Smooth muscle cell (in vitro differentiated cells): ENCODE measurements at regions not wholly inside any gene's neighbourhood (a gene's known extent, or its start where the extent isn't known, plus 50 kb on each side); places are given as distances from the start of the nearest gene placed in this dataset. TPM values are rescaled to one million over a fixed set of nuclear protein-coding genes. Genes with fewer than 3 reads are reported as not detected.
"Not testable (repeated sequence)": the region's sequence is repeated elsewhere in the genome, so short reads cannot be mapped to it uniquely, and the experiment has no call there.

ENCODE experiments used
- DNase-seq: peaks from one replicate; lab custom pipeline; 2025; ENCODE audit not compliant: unreplicated experiment; lab: John Stamatoyannopoulos, UW
- H2AFZ ChIP-seq: fragments of 200-600 bp; sonication (generic); 2 replicates; pipeline ENCODE4 v1.6.0; 2016; ENCODE audit warnings: antibody characterized with exemption, low read depth, mild to moderate bottlenecking
- H3F3A ChIP-seq: fragments of 200-600 bp; sonication (generic); 2 replicates; pipeline ENCODE4 v1.6.0; 2017; ENCODE audit warnings: antibody characterized with exemption, low read depth
- H3K27ac ChIP-seq: fragments of 200-600 bp; sonication (generic); 2 replicates; pipeline ENCODE4 v1.5.1; 2016; ENCODE audit warnings: low read depth, mild to moderate bottlenecking
- H3K27me3 ChIP-seq: fragments of 200-600 bp; sonication (generic); 2 replicates; pipeline ENCODE4 v1.6.1; 2016; ENCODE audit warnings: low read depth, mild to moderate bottlenecking
- H3K36me3 ChIP-seq: fragments of 200-600 bp; sonication (generic); 2 replicates; pipeline ENCODE4 v1.5.1; 2016; ENCODE audit warnings: low read depth
- H3K4me1 ChIP-seq: fragments of 200-600 bp; sonication (generic); 2 replicates; pipeline ENCODE4 v1.5.1; 2016; ENCODE audit warnings: low read depth
- H3K4me2 ChIP-seq: fragments of 200-600 bp; sonication (generic); 2 replicates; pipeline ENCODE4 v1.6.0; 2016; ENCODE audit warnings: mild to moderate bottlenecking
- H3K4me3 ChIP-seq: fragments of 200-600 bp; sonication (generic); 2 replicates; pipeline ENCODE4 v1.5.1; 2016; ENCODE audit warnings: mild to moderate bottlenecking
- H3K79me2 ChIP-seq: fragments of 200-600 bp; sonication (generic); 2 replicates; pipeline ENCODE4 v1.6.0; 2016; ENCODE audit warnings: low read depth, mild to moderate bottlenecking
- H3K9ac ChIP-seq: fragments of 200-600 bp; sonication (generic); 2 replicates; pipeline ENCODE4 v1.6.0; 2016; ENCODE audit warnings: low read depth
- H3K9me3 ChIP-seq: fragments of 200-600 bp; sonication (generic); replicated peaks from 2 replicates; pipeline ENCODE4 v1.5.1; 2016; ENCODE audit warnings: low read depth
- H4K20me1 ChIP-seq: fragments of 200-600 bp; sonication (generic); 2 replicates; pipeline ENCODE4 v1.6.0; 2016; ENCODE audit warnings: low read depth
- WGBS: methylation state at CpG from one replicate; pipeline ENCODE4 v1.1.7; 2016; ENCODE audit warnings: low lambda C conversion rate; 5-methylcytosine and 5-hydroxymethylcytosine counted together
- small RNA-seq: library from RNA; depleted of rRNA; stranded (forward); fragments of <200 nt; gene quantifications from one replicate; pipeline ENCODE3, GENCODE V24; 2014

GRCh38 chr20:29604163-29604562, 1653.3 kb upstream of the DEFB115 start:
- not testable (repeated sequence) for H3K79me2 ChIP-seq, H3K36me3 ChIP-seq, H3K27ac ChIP-seq, H3K9me3 ChIP-seq, H3K4me2 ChIP-seq, H3K4me1 ChIP-seq, H3K9ac ChIP-seq, H3K4me3 ChIP-seq, H4K20me1 ChIP-seq, H2AFZ ChIP-seq, H3K27me3 ChIP-seq, H3F3A ChIP-seq, DNase-seq
- 2% methylated on average over 1 of the region's 1 CpG for WGBS

- not testable (repeated sequence) for H3K9me3 ChIP-seq, H3K79me2 ChIP-seq, H3K4me3 ChIP-seq, DNase-seq, H3K36me3 ChIP-seq, H2AFZ ChIP-seq, H3K4me2 ChIP-seq, H3F3A ChIP-seq, H4K20me1 ChIP-seq, H3K9ac ChIP-seq, H3K4me1 ChIP-seq, H3K27ac ChIP-seq, H3K27me3 ChIP-seq
- 58% methylated on average over 3 of the region's 3 CpGs for WGBS
These were observed 1651.3 kb upstream of the DEFB115 start for GRCh38 chr20:29606171-29606570.

DNA sequence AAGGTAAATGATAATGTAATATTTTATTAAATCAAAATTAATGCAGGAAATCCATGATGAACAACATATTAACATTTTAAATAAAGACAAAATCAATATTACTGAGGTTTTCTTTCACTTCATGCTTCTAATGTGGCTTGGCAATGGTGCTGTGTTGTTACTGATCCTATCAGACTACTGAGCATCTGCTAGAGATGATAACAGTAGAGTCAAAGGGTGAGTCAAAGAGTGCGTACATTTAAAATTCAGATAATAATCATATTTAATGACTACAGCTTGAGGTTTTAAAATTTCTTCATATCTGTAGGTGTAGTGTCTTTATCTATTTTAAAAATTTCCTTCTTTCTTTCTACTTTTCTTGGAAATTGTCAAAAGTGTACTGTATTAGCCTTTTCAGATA, 1628.1 kb upstream of the DEFB115 start:
- not testable (repeated sequence) for H3K36me3 ChIP-seq, H3F3A ChIP-seq, H3K9ac ChIP-seq, H3K9me3 ChIP-seq, H3K79me2 ChIP-seq, H3K27me3 ChIP-seq, H3K27ac ChIP-seq, H3K4me3 ChIP-seq, H3K4me1 ChIP-seq, H4K20me1 ChIP-seq, H3K4me2 ChIP-seq, H2AFZ ChIP-seq, DNase-seq
- WGBS: 46% methylated on average over 1 of the region's 1 CpG

Small RNA genes in the stretch of these regions (small RNA-seq; reads per million reads assigned to genes)
- gene RF00002: 0.18 reads per million
- not detected for gene RF00019
